Astrocyte of the spinal cord (primary cell): ENCODE measurements at regions not wholly inside any gene's neighbourhood (a gene's known extent, or its start where the extent isn't known, plus 50 kb on each side); places are given as distances from the start of the nearest gene placed in this dataset.

Source experiments
- DNase-seq: peaks from one replicate; pipeline ENCODE4 v3.0.0; 2011; ENCODE audit warnings: low read depth, low spot score
- H3K4me3 ChIP-seq: 2 replicates; pipeline ENCODE4 v1.5.1; 2011; ENCODE audit warnings: low read depth, mild to moderate bottlenecking, low read length, moderate library complexity
- in situ Hi-C: cut with HindIII; loops from 2 replicates; pipeline ENCODE4 v1.10.0; 2017; ENCODE audit warnings: low sequenced_read_pairs
- TF ChIP-seq, protein P1 (sequence below): IDR thresholded peaks from 2 replicates; pipeline ENCODE4 v1.5.1; 2012; ENCODE audit warnings: low read depth, mild to moderate bottlenecking, low read length, inconsistent platforms

DNA sequence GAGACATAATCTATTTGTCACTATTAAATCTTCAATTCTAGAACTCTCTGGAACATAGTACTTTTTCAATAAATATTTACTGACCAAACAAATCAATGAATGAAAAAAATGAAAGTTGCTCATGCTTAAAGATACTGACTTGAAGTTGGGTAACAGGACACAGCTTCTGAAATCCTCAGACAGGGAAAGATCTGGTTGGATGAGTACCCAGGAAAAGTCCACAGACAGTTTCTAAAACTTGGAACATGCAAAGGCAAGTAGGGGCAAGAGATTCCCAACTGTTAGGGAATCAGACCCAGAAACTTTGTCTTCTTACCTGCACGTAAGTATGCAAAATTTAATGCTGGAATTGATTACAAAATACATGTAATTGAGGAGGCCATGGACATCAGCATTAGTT lies 366.2 kb downstream of the ACTL7B start:
- TF ChIP-seq, protein P1, sequence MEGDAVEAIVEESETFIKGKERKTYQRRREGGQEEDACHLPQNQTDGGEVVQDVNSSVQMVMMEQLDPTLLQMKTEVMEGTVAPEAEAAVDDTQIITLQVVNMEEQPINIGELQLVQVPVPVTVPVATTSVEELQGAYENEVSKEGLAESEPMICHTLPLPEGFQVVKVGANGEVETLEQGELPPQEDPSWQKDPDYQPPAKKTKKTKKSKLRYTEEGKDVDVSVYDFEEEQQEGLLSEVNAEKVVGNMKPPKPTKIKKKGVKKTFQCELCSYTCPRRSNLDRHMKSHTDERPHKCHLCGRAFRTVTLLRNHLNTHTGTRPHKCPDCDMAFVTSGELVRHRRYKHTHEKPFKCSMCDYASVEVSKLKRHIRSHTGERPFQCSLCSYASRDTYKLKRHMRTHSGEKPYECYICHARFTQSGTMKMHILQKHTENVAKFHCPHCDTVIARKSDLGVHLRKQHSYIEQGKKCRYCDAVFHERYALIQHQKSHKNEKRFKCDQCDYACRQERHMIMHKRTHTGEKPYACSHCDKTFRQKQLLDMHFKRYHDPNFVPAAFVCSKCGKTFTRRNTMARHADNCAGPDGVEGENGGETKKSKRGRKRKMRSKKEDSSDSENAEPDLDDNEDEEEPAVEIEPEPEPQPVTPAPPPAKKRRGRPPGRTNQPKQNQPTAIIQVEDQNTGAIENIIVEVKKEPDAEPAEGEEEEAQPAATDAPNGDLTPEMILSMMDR = no peak
- in situ Hi-C loops = no loop called here
- H3K4me3 ChIP-seq = no peak overlapping the region
- no peak for DNase-seq

DNA sequence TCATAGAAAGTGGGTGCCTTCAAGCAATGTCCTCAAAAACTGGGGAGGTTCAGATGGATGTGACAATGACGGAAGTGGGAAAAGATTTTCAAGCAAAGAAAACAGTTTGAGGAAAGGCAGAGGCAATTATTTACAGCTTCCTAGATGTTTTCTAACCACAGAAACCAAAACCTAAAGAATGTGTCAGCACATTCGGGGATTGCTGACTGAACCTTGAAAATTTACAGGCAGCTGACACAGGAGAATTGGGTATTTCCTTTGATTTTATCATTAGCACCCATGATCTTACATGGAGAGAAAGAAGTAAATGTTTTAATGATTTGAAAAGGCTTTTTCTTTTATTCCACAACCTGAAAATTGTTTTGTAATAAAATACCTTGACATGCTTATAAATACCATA lies 369.0 kb downstream of the ACTL7B start:
- TF ChIP-seq, protein P1 = no peak
- in situ Hi-C loops = no loop called here
- H3K4me3 ChIP-seq = no peak overlapping the region
- DNase-seq = peak; percentile 28

DNA sequence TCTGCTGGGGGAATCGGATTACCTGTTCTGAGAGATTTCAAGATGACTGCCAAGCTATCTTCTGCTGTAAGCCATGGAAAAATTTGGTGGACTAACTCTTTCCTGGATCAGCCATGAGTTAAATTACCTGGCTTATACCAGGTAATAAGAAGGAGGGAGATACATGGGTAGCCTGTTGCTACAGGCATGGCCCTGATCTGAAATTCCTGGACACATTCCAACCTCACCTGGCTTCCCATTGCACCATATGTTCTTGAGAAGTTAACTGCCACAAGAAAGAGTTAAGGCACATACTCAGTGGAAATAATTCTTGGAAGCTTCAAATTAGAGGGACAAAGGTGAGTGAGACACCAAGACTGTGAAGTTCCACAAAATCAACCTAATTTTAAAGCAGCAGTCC lies 371.3 kb downstream of the ACTL7B start:
- TF ChIP-seq, protein P1 = no peak
- no peak for DNase-seq
- H3K4me3 ChIP-seq = no peak overlapping the region
- in situ Hi-C loops = no loop called here

DNA sequence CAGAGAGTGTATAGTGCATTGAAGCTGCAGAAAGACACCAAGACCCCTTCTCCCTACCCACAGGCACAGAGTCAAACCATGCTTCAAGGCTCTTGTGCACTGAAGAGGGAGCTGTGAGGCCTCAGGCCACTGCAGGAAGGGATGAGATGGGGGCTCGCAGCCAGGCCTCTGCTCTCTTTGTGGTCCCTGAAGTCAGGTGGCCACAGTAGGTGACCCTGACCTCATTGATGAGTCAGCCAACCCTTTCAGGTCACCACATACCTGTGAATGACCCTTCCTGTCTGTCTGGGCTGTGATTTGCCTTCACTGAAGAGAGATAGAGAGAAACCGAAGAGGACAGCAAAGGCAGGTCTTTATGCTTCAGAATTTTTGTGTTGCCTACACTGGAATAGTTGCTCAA lies 372.1 kb downstream of the ACTL7B start:
- TF ChIP-seq, protein P1 = no peak
- in situ Hi-C loops = no loop called here
- H3K4me3 ChIP-seq = no peak overlapping the region
- no peak for DNase-seq

DNA sequence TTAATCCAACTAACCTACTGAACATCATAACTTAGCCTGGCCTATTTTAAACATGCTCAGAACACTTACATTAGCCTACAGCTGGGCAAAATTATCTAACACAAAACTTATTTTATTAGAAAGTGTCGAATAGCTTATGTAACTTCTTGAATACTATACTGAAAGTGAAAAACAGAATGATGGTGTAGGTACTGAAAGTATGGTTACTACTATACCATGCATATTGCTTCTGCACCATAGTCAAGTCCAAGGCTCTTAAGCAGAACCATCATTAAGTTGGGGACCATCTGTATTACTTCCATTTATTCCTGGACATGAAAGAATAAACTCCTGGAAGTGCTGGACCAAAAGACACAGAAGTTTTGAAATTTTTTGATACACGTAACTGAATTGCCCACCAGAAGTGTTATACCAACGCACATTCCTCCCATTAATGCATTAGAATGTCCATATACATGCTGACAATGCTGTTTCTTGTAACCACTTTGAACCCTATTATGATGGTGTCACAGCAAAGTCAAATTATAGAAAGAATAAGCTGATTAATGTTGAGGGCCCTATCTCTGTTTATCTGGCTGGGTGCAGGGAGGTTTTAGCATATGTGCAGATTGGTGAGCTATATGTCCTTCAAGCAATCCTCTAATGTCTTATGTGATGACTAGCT lies 375.7 kb downstream of the ACTL7B start:
- no peak for DNase-seq
- TF ChIP-seq, protein P1 = no peak
- no peak overlapping the region for H3K4me3 ChIP-seq
- in situ Hi-C loops = no loop called here

DNA sequence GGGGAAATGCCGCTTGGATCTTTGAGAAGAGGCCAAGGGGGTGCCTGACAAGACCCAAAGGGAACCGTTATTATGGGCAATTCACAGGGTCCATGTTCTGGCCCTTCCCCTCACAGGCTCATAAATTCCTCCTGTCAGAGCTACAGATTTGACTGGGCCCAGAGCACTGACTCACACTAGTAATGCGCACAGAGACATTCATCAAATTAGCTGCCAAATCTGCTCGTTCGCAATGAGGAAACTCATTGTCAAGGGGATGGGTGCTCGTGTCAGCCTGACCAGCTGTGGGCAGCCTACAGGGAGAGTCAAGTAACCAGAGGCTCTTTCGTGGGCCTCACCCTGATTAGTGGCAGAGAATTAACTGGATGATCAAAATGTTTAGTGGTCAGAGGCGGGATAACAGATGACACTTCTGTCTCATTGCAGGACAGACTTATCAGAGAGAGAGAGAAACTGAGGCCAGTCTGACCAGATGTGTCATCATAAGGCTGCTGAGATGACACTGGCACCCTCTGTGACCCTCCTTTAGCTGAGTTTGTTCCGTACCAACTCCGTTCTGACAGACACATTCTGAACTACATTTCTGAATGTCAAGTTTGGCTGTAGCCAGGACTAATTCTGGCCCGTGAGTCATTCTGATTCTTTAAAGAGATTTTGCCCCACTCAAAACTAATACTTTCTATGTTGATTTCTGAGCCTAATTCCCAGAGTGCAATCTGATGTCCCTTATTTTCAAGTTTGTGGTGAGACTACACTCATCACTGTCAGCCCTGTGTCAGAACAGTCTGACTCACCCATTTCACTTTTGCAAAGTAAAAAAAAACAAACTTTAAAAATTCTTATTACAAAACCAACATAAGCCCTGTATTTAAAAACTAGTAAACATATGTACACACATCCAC lies 377.1 kb downstream of the ACTL7B start:
- peak; percentile 83 for DNase-seq
- H3K4me3 ChIP-seq = no peak overlapping the region
- TF ChIP-seq, protein P1 = peak; percentile 1
- in situ Hi-C loops = no loop called here
